GM21515 (cell line): ENCODE measurements at regions not wholly inside any gene's neighbourhood (a gene's known extent, or its start where the extent isn't known, plus 50 kb on each side); places are given as distances from the start of the nearest gene placed in this dataset.

Experiments used
- ATAC-seq: cut with Tn5 transposase; IDR thresholded peaks from one replicate; pipeline ENCODE4 v1.9.1; 2021; ENCODE audit not compliant: unreplicated experiment

GRCh38 chr6:163797296-163797845 is 382.9 kb downstream of the QKI start:
- ATAC-seq, result no peak

- ATAC-seq, result peak; percentile 96
These were observed 378.8 kb downstream of the QKI start for GRCh38 chr6:163793011-163793983.

DNA sequence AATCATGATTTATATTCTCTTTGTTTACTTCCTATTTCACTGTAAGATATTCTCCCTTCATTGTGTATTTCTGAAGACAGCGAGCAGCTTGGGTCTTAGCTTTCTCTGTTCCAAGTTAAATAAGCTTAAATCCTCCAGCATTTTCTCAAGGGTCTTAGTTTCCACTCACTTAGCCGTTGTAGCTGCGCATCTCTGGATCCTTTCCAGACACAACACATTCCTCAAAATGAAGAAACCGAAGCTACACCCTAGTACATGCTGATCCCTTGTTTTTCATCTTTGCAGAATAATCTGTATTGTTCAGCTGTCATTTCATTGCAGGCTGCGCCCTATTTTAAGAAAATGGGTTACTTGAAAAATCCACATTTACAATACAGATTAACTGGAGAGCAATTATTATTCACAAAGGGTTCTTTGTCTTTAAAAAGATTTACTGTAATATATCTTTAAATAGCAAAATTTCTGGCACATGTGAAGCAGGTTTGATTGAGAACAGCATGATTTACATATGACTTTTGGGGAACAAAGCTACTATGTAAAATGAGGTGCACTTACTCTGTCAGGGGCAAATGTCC is 375.8 kb downstream of the QKI start:
- ATAC-seq, result no peak

- ATAC-seq, result no peak
These were observed 374.8 kb downstream of the QKI start for GRCh38 chr6:163789199-163789810.

DNA sequence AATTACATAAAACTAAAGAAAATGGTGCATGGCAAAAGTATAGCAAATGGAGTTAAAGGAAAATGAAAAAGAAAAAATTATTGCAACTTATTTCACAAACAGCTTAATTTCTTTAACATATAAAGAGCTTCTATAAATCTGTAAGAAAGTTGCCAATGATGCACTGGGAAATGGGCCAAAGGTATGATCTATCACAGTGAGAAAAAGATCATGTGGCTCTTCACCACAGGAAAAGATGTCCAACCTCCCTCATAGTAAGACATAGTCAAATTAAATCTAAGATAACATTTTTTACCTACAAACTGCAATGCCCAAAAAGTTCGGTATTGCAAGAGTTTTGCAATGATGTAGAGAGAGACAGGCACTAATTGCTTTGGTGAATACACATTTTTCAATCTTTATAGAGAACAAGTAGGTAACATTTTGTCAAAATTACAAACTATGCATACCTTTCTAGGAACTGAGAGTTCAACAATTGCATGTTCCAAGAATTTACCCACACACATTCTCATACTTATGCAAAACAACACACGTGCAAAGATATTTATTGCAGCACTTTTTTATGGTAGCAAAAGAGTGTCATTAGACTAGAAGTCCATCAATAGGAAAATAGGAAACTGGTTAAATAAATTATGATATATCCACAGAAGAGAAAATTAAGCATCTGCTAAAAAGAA is 372.6 kb downstream of the QKI start:
- ATAC-seq, result no peak

DNA sequence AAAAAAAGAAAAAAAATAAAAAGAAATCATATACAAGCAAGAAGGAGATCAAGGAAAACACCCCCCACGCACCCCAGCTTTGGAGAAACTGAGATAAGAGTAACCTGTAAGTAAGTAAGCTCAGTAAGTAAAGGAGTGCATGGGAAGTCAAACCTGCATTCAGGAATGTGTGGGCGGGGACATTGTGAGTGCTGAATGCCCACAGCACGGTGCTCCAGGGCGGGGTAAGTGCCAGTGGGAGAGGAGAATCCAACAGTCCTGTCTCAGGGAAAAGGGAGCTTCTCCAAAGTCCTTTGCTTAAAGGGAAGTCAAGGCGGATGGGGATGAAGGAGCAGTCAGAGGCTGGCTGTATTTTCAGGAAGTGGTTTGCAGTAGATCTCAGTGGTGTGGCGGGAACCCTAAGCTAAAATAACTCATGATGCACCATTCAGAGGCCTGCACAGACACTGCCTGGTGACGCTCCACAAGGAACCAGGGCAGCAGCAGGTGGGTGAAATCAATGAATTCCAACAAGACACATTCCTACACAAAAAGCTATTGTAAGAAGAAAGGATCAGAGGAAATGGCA is 368.0 kb downstream of the QKI start:
- peak; percentile 97 for ATAC-seq

DNA sequence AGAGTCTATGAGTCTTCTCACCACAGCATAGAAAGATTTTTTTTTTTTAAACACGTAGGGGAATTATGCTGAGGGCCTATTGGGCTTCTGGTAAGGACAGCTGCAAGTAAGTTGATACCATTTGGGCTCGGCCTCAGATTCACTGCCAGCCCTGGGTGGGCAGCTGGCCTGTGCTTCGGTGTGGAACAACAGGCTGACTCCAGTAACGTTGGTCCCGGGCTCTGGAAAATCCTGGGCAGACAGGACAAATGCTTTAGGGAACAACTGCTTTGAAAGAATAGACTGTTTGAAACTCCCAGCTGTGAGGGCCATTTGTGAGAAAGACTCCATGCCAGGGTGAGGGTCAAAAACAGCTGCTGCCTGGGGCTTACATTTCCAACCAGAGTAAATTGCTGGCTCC is 366.5 kb downstream of the QKI start:
- no peak for ATAC-seq

GRCh38 chr6:163779727-163780284 is 365.3 kb downstream of the QKI start:
- no peak for ATAC-seq

DNA sequence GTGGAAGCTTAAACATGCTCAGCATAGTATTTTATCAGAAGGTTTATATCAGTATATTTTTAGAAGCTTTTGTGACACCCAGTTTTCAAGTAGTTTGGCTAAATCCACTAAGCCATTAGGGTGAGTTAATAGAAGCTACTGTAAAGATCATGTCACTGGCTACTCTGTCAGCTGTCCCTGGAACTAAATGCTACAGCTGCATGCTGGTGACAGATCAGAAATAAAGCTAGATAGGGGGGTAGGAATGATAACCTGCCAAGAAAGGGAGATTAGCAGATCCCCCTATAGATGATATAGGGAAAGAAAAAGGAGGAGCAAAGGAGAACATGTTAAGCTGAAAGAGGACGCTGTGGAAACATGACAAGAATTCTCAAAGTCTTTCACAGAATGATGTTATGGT is 363.2 kb downstream of the QKI start:
- no peak for ATAC-seq

GRCh38 chr6:163776906-163777686 is 362.6 kb downstream of the QKI start:
- ATAC-seq, result no peak

DNA sequence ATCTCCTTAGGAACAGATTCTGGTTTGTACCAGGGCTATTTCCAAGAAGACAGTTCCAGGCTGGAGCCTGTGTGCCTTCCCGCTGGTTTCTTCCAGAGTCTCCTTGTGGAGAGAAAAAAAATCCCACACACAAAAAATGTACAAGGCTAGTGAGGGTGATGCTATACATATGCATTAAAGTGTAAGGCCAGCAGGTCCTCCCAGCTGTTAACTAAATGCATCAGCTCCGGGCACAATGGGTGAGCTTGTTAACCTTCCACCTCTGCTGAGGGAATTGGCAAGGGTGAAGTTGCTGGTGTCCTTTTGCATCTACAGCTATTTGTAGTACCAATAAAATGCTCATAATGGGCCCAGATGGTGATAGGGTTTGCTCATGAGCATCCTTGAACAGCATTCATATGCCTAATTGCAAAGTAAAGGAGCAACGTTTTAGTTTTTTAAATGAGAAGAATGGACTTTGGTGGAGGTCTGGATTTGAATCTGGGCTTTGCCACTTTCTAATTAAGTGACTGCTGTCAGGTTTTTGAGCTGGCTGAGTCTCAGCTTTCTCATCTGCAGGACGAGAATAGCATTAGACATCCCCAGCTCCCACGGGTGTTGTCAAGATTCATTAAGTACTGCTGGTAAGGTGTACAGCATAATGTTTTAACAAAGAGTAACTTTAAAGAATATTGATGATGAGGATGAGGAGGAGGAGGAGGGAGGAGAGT is 361.8 kb downstream of the QKI start:
- no peak for ATAC-seq

- ATAC-seq, result no peak
These were observed 360.8 kb downstream of the QKI start for GRCh38 chr6:163775313-163775712.

- ATAC-seq, result no peak
These were observed 360.0 kb downstream of the QKI start for GRCh38 chr6:163774485-163774884.

GRCh38 chr6:163773646-163774045 is 359.1 kb downstream of the QKI start:
- ATAC-seq, result no peak

GRCh38 chr6:163772701-163773100 is 358.2 kb downstream of the QKI start:
- no peak for ATAC-seq

DNA sequence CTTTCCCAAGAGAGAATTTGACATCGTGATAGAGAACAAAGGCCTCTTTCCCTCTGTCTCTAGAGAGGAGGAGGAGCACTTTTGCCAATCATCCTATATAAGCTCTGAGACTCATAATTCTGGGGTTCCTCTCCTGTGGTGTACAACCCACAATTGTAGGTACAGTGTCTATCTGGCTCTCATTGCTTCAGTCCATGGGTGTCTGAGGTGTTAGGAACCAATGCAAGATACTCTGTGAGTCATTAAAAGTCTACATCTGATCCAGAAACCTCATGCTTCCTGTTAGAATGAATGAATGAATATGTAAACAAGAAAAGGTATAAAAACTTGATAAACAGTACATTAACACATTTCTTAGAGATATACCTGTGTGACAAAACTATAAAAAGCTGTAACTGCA is 356.7 kb downstream of the QKI start:
- no peak for ATAC-seq

- ATAC-seq, result no peak
These were observed 354.4 kb downstream of the QKI start for GRCh38 chr6:163768905-163769304.

- ATAC-seq, result no peak
These were observed 352.4 kb downstream of the QKI start for GRCh38 chr6:163766936-163767335.

DNA sequence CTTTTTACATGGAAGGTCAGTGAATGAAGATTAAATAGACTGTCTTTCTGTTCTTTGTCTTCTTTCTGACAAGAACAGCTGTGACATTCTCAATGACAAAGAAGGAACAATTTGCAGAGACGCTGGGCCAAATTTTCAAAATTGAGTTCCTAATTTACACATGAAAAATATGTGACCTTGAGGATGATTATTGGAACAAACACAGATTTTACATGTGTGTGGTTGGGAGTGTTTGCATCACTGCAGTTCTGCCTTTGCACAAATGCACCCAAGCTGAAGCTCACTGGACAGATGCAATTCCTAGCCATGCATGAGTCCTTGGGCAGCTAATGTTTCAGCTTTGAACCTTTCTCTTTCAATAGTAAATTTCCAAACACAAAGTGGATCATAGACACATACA is 350.8 kb downstream of the QKI start:
- no peak for ATAC-seq
